Activated naive CD8-positive, alpha-beta T cell (primary cell): ENCODE measurements at regions not wholly inside any gene's neighbourhood (a gene's known extent, or its start where the extent isn't known, plus 50 kb on each side); places are given as distances from the start of the nearest gene placed in this dataset.

ENCODE experiments used
- H3K27ac Mint-ChIP-seq: one replicate; pipeline ENCODE4 v1.8.0; 2021; ENCODE audit warnings: mixed read lengths
- H3K27me3 Mint-ChIP-seq: one replicate; pipeline ENCODE4 v1.8.0; 2021; ENCODE audit warnings: mixed read lengths
- H3K36me3 Mint-ChIP-seq: one replicate; pipeline ENCODE4 v1.8.0; 2021; ENCODE audit warnings: mixed read lengths
- H3K4me1 Mint-ChIP-seq: one replicate; pipeline ENCODE4 v1.8.0; 2021; ENCODE audit warnings: low read depth, mixed read lengths
- H3K4me3 Mint-ChIP-seq: one replicate; pipeline ENCODE4 v1.8.0; 2021; ENCODE audit warnings: mild to moderate bottlenecking, mixed read lengths
- H3K9me3 Mint-ChIP-seq: one replicate; pipeline ENCODE4 v1.8.0; 2021; ENCODE audit warnings: low read depth, mixed read lengths

GRCh38 chr13:47511647-47512046 lies 489.4 kb downstream of the SUCLA2 start:
- no peak overlapping the region for H3K27ac Mint-ChIP-seq
- no peaks in the 10 kb centered on the region for H3K9me3 Mint-ChIP-seq
- H3K4me3 Mint-ChIP-seq, result no peak overlapping the region
- no peaks in the 10 kb centered on the region for H3K36me3 Mint-ChIP-seq
- no peaks in the 10 kb centered on the region for H3K27me3 Mint-ChIP-seq
- no peaks in the 10 kb centered on the region for H3K4me1 Mint-ChIP-seq

DNA sequence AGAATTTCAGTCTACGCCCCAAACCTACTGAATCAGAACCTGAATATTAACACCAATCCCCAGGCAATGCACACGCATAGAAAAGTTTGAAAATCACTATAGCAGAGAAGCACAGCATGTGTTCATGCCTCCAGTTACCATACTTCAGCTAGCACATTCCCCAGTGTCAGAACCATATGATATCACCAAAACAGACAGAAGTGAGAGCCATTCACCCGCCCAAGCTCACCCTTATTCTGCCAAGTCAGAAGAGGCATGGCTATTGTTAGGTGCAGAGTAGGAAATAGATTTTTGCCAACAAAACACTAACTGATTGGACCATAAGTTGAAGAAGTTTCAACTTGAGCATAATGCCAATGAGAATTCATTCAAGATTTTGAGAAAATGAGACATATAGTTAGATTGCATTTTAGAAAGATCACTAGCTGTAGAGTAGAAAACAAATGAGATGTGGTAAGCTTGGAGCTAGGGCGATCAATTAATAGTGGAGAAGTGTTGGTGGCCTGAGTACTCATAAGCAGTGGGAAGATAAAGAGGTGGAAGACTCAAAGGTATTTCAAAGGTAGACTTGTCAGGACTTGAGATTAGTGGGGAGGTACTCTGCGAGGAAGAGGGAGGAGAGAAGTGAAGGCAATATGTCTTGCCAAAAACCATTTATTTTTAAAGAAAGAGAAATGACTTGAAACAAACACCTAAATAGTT lies 492.4 kb downstream of the SUCLA2 start:
- Mint-ChIP-seq H3K27me3 (no peaks in the 10 kb centered on the region), H3K27ac (no peak overlapping the region), H3K36me3 (no peaks in the 10 kb centered on the region), H3K4me1 (no peaks in the 10 kb centered on the region), H3K9me3 (no peaks in the 10 kb centered on the region), H3K4me3 (no peak overlapping the region)

GRCh38 chr13:47503475-47503874 lies 497.6 kb downstream of the SUCLA2 start:
- Mint-ChIP-seq H3K27ac (no peak overlapping the region), H3K4me1 (no peaks in the 10 kb centered on the region), H3K9me3 (no peaks in the 10 kb centered on the region), H3K4me3 (no peak overlapping the region), H3K36me3 (no peaks in the 10 kb centered on the region), H3K27me3 (no peaks in the 10 kb centered on the region)

DNA sequence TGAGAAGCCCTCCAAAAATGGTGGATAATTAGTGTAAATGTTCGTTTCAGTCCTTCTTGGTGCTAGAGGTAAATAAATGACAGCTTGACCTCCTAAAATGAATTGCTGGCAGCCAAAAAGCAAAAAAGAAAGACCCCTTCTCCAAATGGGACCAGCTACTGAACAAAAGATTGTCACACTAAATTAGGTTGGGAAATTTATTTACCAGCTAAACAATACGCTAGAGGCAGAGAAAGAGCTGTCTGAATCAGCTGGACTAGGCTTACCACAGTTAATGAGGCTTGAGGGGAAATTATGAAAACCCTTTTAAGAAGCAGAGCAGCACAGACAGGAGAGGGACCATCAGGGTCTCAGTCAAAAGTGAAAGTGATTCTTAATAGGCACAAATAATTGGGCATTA lies 498.9 kb downstream of the SUCLA2 start:
- no peak overlapping the region for H3K4me3 Mint-ChIP-seq
- H3K27ac Mint-ChIP-seq, result no peak overlapping the region
- H3K27me3 Mint-ChIP-seq, result no peaks in the 10 kb centered on the region
- H3K4me1 Mint-ChIP-seq, result no peaks in the 10 kb centered on the region
- no peaks in the 10 kb centered on the region for H3K9me3 Mint-ChIP-seq
- no peaks in the 10 kb centered on the region for H3K36me3 Mint-ChIP-seq

DNA sequence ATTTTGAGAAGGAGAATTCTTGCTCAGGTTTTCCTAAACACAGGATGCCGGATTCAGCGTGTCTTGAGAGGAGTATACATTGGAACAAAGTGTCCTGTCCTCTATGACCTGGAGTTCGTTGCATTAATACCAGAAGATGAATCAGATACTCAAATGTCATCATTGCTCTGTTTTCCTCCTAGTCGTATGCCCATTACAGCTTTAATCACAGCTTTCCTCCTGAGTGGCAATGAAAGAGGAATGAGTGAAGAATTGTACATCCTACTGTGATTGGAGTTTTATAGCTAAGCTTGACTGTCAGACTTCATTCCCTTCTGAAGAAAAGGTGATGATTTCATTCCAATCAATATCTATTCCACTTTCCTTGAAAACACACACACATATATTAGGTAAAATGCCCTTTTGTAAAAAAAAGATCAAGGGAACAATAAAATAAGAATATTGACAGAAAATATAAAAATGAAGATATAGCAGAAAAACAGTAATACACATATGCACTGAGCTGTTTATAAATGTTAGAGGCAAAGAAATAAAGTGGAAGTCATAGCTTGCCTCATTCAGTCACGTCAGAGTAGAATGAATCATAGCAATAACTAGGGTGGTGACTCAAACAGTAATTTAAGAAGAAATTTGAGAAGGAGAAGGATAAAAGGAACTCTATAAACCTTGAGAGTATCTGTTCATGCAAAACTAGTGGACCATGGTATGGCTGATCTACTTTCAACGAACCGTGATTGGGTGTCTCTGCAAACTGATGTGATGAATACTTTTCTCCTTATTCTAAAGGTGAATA lies 501.5 kb downstream of the SUCLA2 start:
- Mint-ChIP-seq H3K4me1 (no peaks in the 10 kb centered on the region), H3K27ac (no peak overlapping the region), H3K36me3 (no peaks in the 10 kb centered on the region), H3K9me3 (peaks cover 4% of the 10 kb centered on the region), H3K4me3 (no peak overlapping the region), H3K27me3 (no peaks in the 10 kb centered on the region)

- H3K9me3 Mint-ChIP-seq, result no peaks in the 10 kb centered on the region
- no peak overlapping the region for H3K4me3 Mint-ChIP-seq
- H3K27me3 Mint-ChIP-seq, result peaks cover 9% of the 10 kb centered on the region
- no peak overlapping the region for H3K27ac Mint-ChIP-seq
- no peaks in the 10 kb centered on the region for H3K4me1 Mint-ChIP-seq
- no peaks in the 10 kb centered on the region for H3K36me3 Mint-ChIP-seq
These were observed 516.5 kb downstream of the SUCLA2 start for GRCh38 chr13:47484548-47484947.

DNA sequence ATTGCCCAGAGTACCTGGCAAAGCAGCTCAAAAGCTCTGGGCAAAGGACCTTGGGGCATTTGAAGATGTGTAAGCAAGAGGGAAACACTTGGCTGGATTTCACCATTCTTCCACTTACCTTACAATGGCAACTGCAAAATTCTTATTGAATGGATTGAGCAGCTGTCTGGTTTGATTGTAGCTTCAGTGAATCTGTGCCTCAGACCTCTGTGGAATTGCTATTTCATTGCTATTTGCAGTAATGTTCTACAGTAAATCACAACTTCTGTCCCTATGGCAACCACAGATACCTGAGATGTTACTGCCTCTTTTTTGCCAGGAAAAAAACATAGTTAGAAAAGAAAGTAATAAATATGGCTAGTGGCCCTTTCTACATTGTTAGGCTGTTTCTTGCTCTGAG lies 519.5 kb downstream of the SUCLA2 start:
- Mint-ChIP-seq H3K4me1 (no peaks in the 10 kb centered on the region), H3K36me3 (no peaks in the 10 kb centered on the region), H3K27ac (no peak overlapping the region), H3K27me3 (peaks cover 9% of the 10 kb centered on the region), H3K9me3 (peaks cover 10% of the 10 kb centered on the region), H3K4me3 (no peak overlapping the region)

- H3K36me3 Mint-ChIP-seq, result no peaks in the 10 kb centered on the region
- H3K27ac Mint-ChIP-seq, result no peak overlapping the region
- H3K4me1 Mint-ChIP-seq, result no peaks in the 10 kb centered on the region
- H3K4me3 Mint-ChIP-seq, result no peak overlapping the region
- peaks cover 10% of the 10 kb centered on the region for H3K9me3 Mint-ChIP-seq
- peaks cover 5% of the 10 kb centered on the region for H3K27me3 Mint-ChIP-seq
These were observed 520.1 kb downstream of the SUCLA2 start for GRCh38 chr13:47480951-47481350.

DNA sequence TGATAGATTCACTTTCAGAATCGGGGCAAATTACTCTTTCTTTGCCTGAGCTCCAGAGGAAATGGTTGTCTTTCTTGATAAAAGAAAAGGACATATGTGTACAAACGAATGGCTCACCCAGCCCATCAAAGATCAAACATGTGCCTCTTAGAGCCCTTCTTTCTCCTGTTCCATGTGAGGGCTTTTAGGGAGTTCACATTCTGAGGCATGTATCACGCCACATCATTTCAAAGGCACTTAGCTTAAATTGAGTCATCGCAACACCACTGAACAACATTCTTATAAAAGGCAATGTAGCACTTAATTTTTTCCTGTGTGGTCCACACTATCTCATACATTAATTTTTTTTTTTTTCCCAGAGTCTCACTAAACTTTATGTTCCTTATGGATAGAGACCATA lies 521.0 kb downstream of the SUCLA2 start:
- Mint-ChIP-seq H3K4me1 (no peaks in the 10 kb centered on the region), H3K27me3 (peaks cover 3% of the 10 kb centered on the region), H3K27ac (no peak overlapping the region), H3K9me3 (peaks cover 10% of the 10 kb centered on the region), H3K4me3 (no peak overlapping the region), H3K36me3 (no peaks in the 10 kb centered on the region)

- Mint-ChIP-seq H3K27me3 (peaks cover 3% of the 10 kb centered on the region), H3K4me1 (no peaks in the 10 kb centered on the region), H3K4me3 (no peak overlapping the region), H3K9me3 (peaks cover 10% of the 10 kb centered on the region), H3K27ac (no peak overlapping the region), H3K36me3 (no peaks in the 10 kb centered on the region)
These were observed 522.1 kb downstream of the SUCLA2 start for GRCh38 chr13:47478985-47479384.

DNA sequence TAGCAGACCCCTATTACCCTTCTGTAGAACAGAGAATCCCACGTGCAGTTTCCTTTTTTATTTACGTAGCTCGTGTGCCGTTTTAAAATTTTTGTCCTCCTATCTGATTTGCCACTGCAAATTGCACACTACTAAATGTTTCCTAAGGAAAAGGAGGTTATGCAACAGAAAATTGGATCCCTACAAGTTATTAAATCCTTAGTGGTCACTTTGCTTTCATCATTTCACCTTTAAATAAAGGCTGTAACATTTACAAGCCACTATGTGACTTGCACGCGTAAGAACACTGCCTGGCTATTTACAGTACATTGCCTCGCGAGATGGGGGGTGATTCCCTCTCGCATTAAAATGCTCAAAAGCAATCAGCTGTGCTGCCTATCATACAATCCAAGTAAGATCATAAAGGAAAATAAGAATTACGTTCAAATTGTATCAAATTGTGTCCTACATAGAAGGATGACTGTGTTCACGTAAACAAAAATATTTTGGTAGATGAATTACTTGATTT lies 525.6 kb downstream of the SUCLA2 start:
- H3K27me3 Mint-ChIP-seq, result no peaks in the 10 kb centered on the region
- no peaks in the 10 kb centered on the region for H3K36me3 Mint-ChIP-seq
- no peak overlapping the region for H3K27ac Mint-ChIP-seq
- H3K4me1 Mint-ChIP-seq, result no peaks in the 10 kb centered on the region
- H3K4me3 Mint-ChIP-seq, result no peak overlapping the region
- peaks cover 10% of the 10 kb centered on the region for H3K9me3 Mint-ChIP-seq

DNA sequence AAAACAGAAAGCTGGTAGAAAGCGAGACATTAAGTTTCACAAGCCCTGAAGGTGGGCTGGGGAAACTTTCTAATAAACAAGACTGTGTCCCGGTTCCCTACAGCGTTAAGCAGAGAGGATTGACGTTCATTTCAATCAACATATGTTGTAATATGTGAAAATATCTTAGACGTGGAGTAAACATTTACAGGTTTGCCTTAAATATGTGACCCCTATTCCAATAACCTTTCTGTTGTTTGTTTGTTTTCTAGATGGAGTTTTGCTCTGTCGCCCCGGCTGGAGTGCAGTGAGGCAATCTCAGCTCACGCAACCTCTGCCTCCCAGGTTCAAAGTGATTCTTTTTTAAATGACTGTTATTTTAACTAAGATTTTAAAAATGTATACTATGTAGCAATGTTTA lies 526.2 kb downstream of the SUCLA2 start:
- Mint-ChIP-seq H3K27ac (no peak overlapping the region), H3K9me3 (peaks cover 12% of the 10 kb centered on the region), H3K36me3 (no peaks in the 10 kb centered on the region)

DNA sequence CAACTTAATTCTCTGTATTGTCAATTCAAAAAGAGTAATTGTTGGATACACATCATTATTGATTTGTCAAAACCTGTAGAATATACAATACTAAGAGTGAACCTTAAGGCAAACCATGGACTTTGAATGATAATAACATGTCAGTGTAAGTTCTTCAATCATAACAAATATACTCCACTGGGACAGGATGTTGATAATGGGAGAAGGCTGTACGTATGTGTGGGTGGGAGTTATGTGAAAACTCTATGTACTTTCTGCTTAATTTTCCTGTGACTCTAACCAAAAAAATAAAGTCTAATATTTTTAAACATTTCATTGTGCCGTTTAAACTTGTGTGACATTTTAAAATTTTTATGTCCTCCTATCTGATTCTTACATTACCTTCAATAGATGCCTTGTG lies 526.7 kb downstream of the SUCLA2 start:
- Mint-ChIP-seq H3K4me1 (no peaks in the 10 kb centered on the region), H3K4me3 (no peak overlapping the region), H3K27ac (no peak overlapping the region), H3K27me3 (no peaks in the 10 kb centered on the region), H3K9me3 (peaks cover 15% of the 10 kb centered on the region), H3K36me3 (no peaks in the 10 kb centered on the region)

More for the DNA sequence above, 526.2 kb downstream of the SUCLA2 start:
- Mint-ChIP-seq H3K27me3 (no peaks in the 10 kb centered on the region), H3K4me3 (no peak overlapping the region), H3K4me1 (no peaks in the 10 kb centered on the region)

DNA sequence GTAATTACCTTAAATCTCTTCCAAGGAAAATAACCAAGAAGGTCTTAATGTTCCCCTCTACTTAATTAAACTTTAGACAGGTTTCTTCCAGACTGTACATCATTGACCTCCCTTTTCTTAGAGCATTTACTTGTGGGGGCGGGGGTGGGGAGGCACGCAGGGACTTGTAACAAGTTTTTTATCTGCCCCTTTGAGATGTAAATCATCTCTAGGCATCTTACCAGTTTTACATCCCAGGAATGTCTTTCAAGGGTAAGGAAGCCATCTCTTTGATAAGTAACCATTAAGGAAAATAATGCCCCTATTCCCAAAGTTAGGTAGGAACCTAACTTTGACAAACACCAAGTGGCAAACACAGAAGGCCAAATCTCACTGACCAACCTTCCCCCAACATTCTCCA lies 528.6 kb downstream of the SUCLA2 start:
- H3K9me3 Mint-ChIP-seq, result peaks cover 8% of the 10 kb centered on the region
- no peaks in the 10 kb centered on the region for H3K36me3 Mint-ChIP-seq
- no peak overlapping the region for H3K27ac Mint-ChIP-seq
- no peak overlapping the region for H3K4me3 Mint-ChIP-seq
- no peaks in the 10 kb centered on the region for H3K4me1 Mint-ChIP-seq
- H3K27me3 Mint-ChIP-seq, result no peaks in the 10 kb centered on the region

GRCh38 chr13:47463726-47464125 lies 537.3 kb downstream of the SUCLA2 start:
- peaks cover 1% of the 10 kb centered on the region for H3K27me3 Mint-ChIP-seq
- no peaks in the 10 kb centered on the region for H3K4me1 Mint-ChIP-seq
- H3K36me3 Mint-ChIP-seq, result no peaks in the 10 kb centered on the region

More at GRCh38 chr13:47463726-47464125, 537.3 kb downstream of the SUCLA2 start:
- no peak overlapping the region for H3K27ac Mint-ChIP-seq
- peaks cover 14% of the 10 kb centered on the region for H3K9me3 Mint-ChIP-seq
- H3K4me3 Mint-ChIP-seq, result no peak overlapping the region
